Lower leg skin (tissue), 3 donors: ENCODE measurements at regions not wholly inside any gene's neighbourhood (a gene's known extent, or its start where the extent isn't known, plus 50 kb on each side); places are given as distances from the start of the nearest gene placed in this dataset.

ENCODE experiments used
- POLR2A ChIP-seq, 2 donors: fragments of 450-650 bp; IDR thresholded peaks; one replicate each; pipeline ENCODE4 v1.6.1; 2016 to 2017; ENCODE audit warnings: antibody characterized with exemption in 2 of 2, mild to moderate bottlenecking in 1 of 2, moderate library complexity in 1 of 2
- TF ChIP-seq, protein P1 (sequence below), 3 donors: fragments of 450-650 bp; IDR thresholded peaks; one replicate each; pipeline ENCODE4 v1.5.1; 2016; ENCODE audit warnings: antibody characterized with exemption in 3 of 3, mild to moderate bottlenecking in 3 of 3, moderate library complexity in 2 of 3

DNA sequence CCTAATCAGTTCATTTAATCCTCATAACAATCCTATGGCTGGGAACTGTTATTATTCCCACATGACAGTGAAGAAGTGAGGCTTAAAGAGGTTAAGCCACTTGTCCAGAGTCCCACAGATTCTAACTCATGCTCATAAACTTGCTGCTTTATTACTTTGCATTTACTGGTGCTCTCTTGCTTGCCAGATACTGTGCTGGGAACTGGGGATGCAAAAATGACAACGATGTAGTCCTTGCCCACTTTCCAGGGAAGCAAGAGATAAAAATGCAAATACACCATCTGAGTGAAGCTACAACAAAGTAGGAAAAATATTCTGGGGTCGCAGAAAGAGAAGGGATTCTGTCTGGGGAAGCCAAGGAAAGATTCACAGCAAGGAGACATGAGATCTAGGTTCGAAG is 335.0 kb downstream of the VPS13C start:
- TF ChIP-seq, protein P1, sequence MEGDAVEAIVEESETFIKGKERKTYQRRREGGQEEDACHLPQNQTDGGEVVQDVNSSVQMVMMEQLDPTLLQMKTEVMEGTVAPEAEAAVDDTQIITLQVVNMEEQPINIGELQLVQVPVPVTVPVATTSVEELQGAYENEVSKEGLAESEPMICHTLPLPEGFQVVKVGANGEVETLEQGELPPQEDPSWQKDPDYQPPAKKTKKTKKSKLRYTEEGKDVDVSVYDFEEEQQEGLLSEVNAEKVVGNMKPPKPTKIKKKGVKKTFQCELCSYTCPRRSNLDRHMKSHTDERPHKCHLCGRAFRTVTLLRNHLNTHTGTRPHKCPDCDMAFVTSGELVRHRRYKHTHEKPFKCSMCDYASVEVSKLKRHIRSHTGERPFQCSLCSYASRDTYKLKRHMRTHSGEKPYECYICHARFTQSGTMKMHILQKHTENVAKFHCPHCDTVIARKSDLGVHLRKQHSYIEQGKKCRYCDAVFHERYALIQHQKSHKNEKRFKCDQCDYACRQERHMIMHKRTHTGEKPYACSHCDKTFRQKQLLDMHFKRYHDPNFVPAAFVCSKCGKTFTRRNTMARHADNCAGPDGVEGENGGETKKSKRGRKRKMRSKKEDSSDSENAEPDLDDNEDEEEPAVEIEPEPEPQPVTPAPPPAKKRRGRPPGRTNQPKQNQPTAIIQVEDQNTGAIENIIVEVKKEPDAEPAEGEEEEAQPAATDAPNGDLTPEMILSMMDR (IDR thresholded peaks at IDR 0.05), result no peak
- no peak for TF ChIP-seq POLR2A (IDR thresholded peaks at IDR 0.05)
